ENCODE measurements at regions not wholly inside any gene's neighbourhood (a gene's known extent, or its start where the extent isn't known, plus 50 kb on each side); places are given as distances from the start of the nearest gene placed in this dataset.

- no peak overlapping the region for H3K27ac ChIP-seq (ENCODE audit: control insufficient read depth, insufficient read depth)
- in situ Hi-C loops (cut with MboI) = loop anchor here (10.0 kb wide), 1 partner anchor 456 kb away; no protein-coding TSS in a partner anchor
- DNase-seq (ENCODE audit: low read depth, low spot score) (no peak), FAIRE-seq (no peak), ATAC-seq (no peak)
- no peak overlapping the region for H3K4me3 ChIP-seq
- H3K79me2 ChIP-seq (ENCODE audit: control insufficient read depth, insufficient read depth, low read length) = no peaks in the 10 kb centered on the region; the same call in 1 of the 2 replicates
- peaks cover 38% of the 10 kb centered on the region for H3K4me1 ChIP-seq (ENCODE audit: control insufficient read depth, insufficient read depth, low read length)
- WGBS (ENCODE audit: insufficient coverage, insufficient replicate concordance, low lambda C conversion rate, missing lambda C conversion rate) = 61% methylated on average over 4 of the region's 4 CpGs
- no peaks in the 10 kb centered on the region for H3K27me3 ChIP-seq (replicated peaks in 1 of 2; ENCODE audit: control insufficient read depth in 2 of 2, insufficient read depth in 2 of 2, low read length in 1 of 2)
- BruUV-seq (replicated peaks) = no TSS peak
- H4K20me1 ChIP-seq (ENCODE audit: control insufficient read depth, insufficient read depth) = no peaks in the 10 kb centered on the region
- H2AFZ ChIP-seq (ENCODE audit: control insufficient read depth, low read depth, low read length) = no peak overlapping the region
- ChIA-PET RAD21 (ENCODE audit: unreplicated experiment) (interaction anchor here (3.3 kb wide), 1 partner anchor 12 kb away, joined by 14 read pairs; no protein-coding TSS in a partner anchor), POLR2A (no interaction called here), CTCF (interaction anchor here (1.0 kb wide), 1 partner anchor 12 kb away, joined by 3 read pairs; no protein-coding TSS in a partner anchor), SMC1A (ENCODE audit: uncharacterized antibody, unreplicated experiment) (interaction anchor here (3.8 kb wide), 1 partner anchor 11 kb away, joined by 24 read pairs; no protein-coding TSS in a partner anchor)
- intact Hi-C loops (cut with micrococcal nuclease; ENCODE audit: unreplicated experiment) = no loop called here
- H3K9me3 ChIP-seq (replicated peaks; ENCODE audit: control insufficient read depth, insufficient read depth, low read length) = no peaks in the 10 kb centered on the region
- H3K4me2 ChIP-seq (ENCODE audit: control insufficient read depth, insufficient read depth) = no peak overlapping the region
- no peaks in the 10 kb centered on the region for H3K36me3 ChIP-seq (ENCODE audit: control insufficient read depth in 2 of 2, insufficient read depth in 2 of 2, low read length in 1 of 2)
- TF ChIP-seq USF1 (IDR thresholded peaks at IDR 0.05; ENCODE audit: borderline replicate concordance, extremely low read length, insufficient read depth, low read depth, low read length) = no peak
- TF ChIP-seq BHLHE40 (IDR thresholded peaks at IDR 0.05; ENCODE audit: borderline replicate concordance in 1 of 2, low read depth in 2 of 2, low read length in 1 of 2) = no peak
- TF ChIP-seq PRDM15 (CRISPR knock-in tag; IDR thresholded peaks at IDR 0.05) = no peak
- TF ChIP-seq POLR2AphosphoS5 (IDR thresholded peaks at IDR 0.05; ENCODE audit: low read length) = no peak
- no peak for TF ChIP-seq MTA2 (IDR thresholded peaks at IDR 0.05; ENCODE audit: low read depth)
- TF ChIP-seq PAX8 (IDR thresholded peaks at IDR 0.05) = no peak
- TF ChIP-seq SMAD1 (IDR thresholded peaks at IDR 0.05; ENCODE audit: low read depth, partially characterized antibody) = no peak
- no peak for TF ChIP-seq SMC3 (IDR thresholded peaks at IDR 0.05; ENCODE audit: borderline replicate concordance, low read length)
- TF ChIP-seq ZNF274 (IDR thresholded peaks at IDR 0.05; ENCODE audit: insufficient read depth, insufficient read length) = no peak
- no peak for TF ChIP-seq CREM (IDR thresholded peaks at IDR 0.05; ENCODE audit: low read depth)
- TF ChIP-seq MTA3 (IDR thresholded peaks at IDR 0.05; ENCODE audit: borderline replicate concordance, low read length) = no peak
- no peak for TF ChIP-seq SP1 (IDR thresholded peaks at IDR 0.05; ENCODE audit: low read depth, low read length)
- no peak for TF ChIP-seq CHD1 (IDR thresholded peaks at IDR 0.05; ENCODE audit: low read depth, low read length)
- TF ChIP-seq DPF2 (IDR thresholded peaks at IDR 0.05) = no peak
- no peak for TF ChIP-seq JUND (IDR thresholded peaks at IDR 0.05; ENCODE audit: low read depth, low read length)
- no peak for TF ChIP-seq ATF3 (IDR thresholded peaks at IDR 0.05; ENCODE audit: borderline replicate concordance, extremely low read depth, low read depth, low read length)
- no peak overlapping the region for H3K9ac ChIP-seq (ENCODE audit: control insufficient read depth, insufficient read depth, low read length)
Measured at GRCh38 chr12:12020762-12021161, 50.0 kb upstream of the BCL2L14 start.

Data from GM12878 (cell line).